A549 (cell line): ENCODE measurements at regions not wholly inside any gene's neighbourhood (a gene's known extent, or its start where the extent isn't known, plus 50 kb on each side); places are given as distances from the start of the nearest gene placed in this dataset.

ENCODE experiments used
- ATAC-seq, 2 experiments: fragments of 200-7000 bp in 1 of 2; fragments of >200 bp in 1 of 2; cut with Nextera tagmentation in 1 of 2; cut with Tn5 transposase in 1 of 2; 3 replicates each; pipeline versions ENCODE4 v1.8.0 to v1.9.1; 2018 to 2020; ENCODE audit warnings: mild to moderate bottlenecking in 1 of 2, moderate library complexity in 1 of 2
- CTCF ChIA-PET: fragments of 300-600 bp; sonication (Branson Sonifier 250); formaldehyde crosslinking; extraction: SDS; loops from one replicate; lab custom pipeline; 2021; ENCODE audit warnings: antibody characterized with exemption, inconsistent platforms; lab: Yijun Ruan, JAX
- POLR2A ChIA-PET: fragments of 350-600 bp; formaldehyde crosslinking; extraction: SDS; loops from one replicate; lab custom pipeline; 2021; ENCODE audit warnings: antibody characterized with exemption, inconsistent platforms; lab: Yijun Ruan, JAX
- DNase-seq, 2 experiments: peaks; one replicate each; pipeline versions ENCODE4 v3.0.0 to v3.0.0-alpha.2; 2011 to 2016; ENCODE audit warnings: low read depth in 1 of 2, low spot score in 1 of 2
- FAIRE-seq: peaks from 2 replicates; lab custom pipeline; 2011; peaks lifted over from hg19 to GRCh38; lab: Jason Lieb, UNC
- H3K27ac ChIP-seq, 2 experiments: fragments of >200 bp; sonication (Bioruptor Twin); formaldehyde crosslinking; 3 replicates each; pipeline ENCODE4 v1.5.1; 2016 to 2017
- H3K4me1 ChIP-seq: fragments of >200 bp; sonication (Bioruptor Twin); formaldehyde crosslinking; 3 replicates; pipeline ENCODE4 v1.6.1; 2016
- H3K4me2 ChIP-seq: fragments of >200 bp; sonication (Bioruptor Twin); formaldehyde crosslinking; 3 replicates; pipeline ENCODE4 v1.6.1; 2016
- H3K4me3 ChIP-seq: fragments of >200 bp; sonication (Bioruptor Twin); formaldehyde crosslinking; 3 replicates; pipeline ENCODE4 v1.5.1; 2016
- H3K9me3 ChIP-seq: fragments of >200 bp; sonication (Bioruptor Twin); formaldehyde crosslinking; 3 replicates; pipeline ENCODE4 v1.6.1; 2016
- ATOH8 ChIP-seq: fragments of 250-450 bp; sonication (Bioruptor Pico); IDR thresholded peaks from 2 replicates; pipeline ENCODE4 v1.5.0; 2020; ENCODE audit warnings: low read depth, mild to moderate bottlenecking, moderate library complexity
- BCL3 ChIP-seq: fragments of >200 bp; sonication (Bioruptor Twin); formaldehyde crosslinking; IDR thresholded peaks from 3 replicates; pipeline ENCODE4 v1.6.1; 2016
- CBX2 ChIP-seq: fragments of 200-600 bp; sonication (generic); IDR thresholded peaks from 2 replicates; pipeline ENCODE4 v1.6.1; 2016; ENCODE audit warnings: low read depth, mild to moderate bottlenecking, borderline replicate concordance
- CBX8 ChIP-seq: fragments of 200-600 bp; sonication (generic); IDR thresholded peaks from 2 replicates; pipeline ENCODE4 v1.6.1; 2016
- CEBPB ChIP-seq, 2 experiments: fragments of >200 bp in 1 of 2; sonication (Bioruptor Twin) in 1 of 2; formaldehyde crosslinking in 1 of 2; IDR thresholded peaks; 2 replicates each; pipeline ENCODE4 v1.6.1; 2012 to 2016
- CTCF ChIP-seq: fragments of >200 bp; sonication (Bioruptor Twin); formaldehyde crosslinking; IDR thresholded peaks from 3 replicates; pipeline ENCODE4 v1.5.1; 2016
- EHF ChIP-seq: fragments of 250-450 bp; sonication (Bioruptor Pico); IDR thresholded peaks from 2 replicates; pipeline ENCODE4 v1.5.0; 2020; ENCODE audit warnings: mild to moderate bottlenecking
- EHMT2 ChIP-seq: fragments of 200-600 bp; sonication (generic); IDR thresholded peaks from 2 replicates; pipeline ENCODE4 v1.6.1; 2016; ENCODE audit warnings: antibody characterized with exemption, low read depth, mild to moderate bottlenecking, moderate library complexity
- EP300 ChIP-seq, 2 experiments: fragments of >200 bp; sonication (Bioruptor Twin); formaldehyde crosslinking; IDR thresholded peaks; 2 replicates in 1 of 2; 3 replicates in 1 of 2; pipeline ENCODE4 v1.6.1; 2016 to 2017
- ESRRA ChIP-seq: fragments of 150-350 bp; IDR thresholded peaks from 2 replicates; pipeline ENCODE4 v1.6.1; 2014; ENCODE audit warnings: mild to moderate bottlenecking, low read length, borderline replicate concordance
- FOSB ChIP-seq: fragments of 250-450 bp; sonication (Bioruptor Pico); IDR thresholded peaks from 2 replicates; pipeline ENCODE4 v1.5.0; 2020; ENCODE audit warnings: mild to moderate bottlenecking, moderate library complexity
- FOXS1 ChIP-seq: fragments of 250-450 bp; sonication (Bioruptor Pico); IDR thresholded peaks from 2 replicates; pipeline ENCODE4 v1.5.0; 2020; ENCODE audit warnings: mild to moderate bottlenecking, moderate library complexity
- HDAC2 ChIP-seq: fragments of 200-600 bp; sonication (generic); IDR thresholded peaks from 2 replicates; pipeline ENCODE4 v1.6.1; 2016
- HMGXB4 ChIP-seq: fragments of 250-450 bp; sonication (Bioruptor Pico); IDR thresholded peaks from 2 replicates; pipeline ENCODE4 v1.5.0; 2021; ENCODE audit warnings: mild to moderate bottlenecking, moderate library complexity, borderline replicate concordance
- HOXA7 ChIP-seq: fragments of 250-450 bp; sonication (Bioruptor Pico); IDR thresholded peaks from 2 replicates; pipeline ENCODE4 v1.5.0; 2020; ENCODE audit warnings: mild to moderate bottlenecking, moderate library complexity
- HOXB13 ChIP-seq: fragments of 250-450 bp; sonication (Bioruptor Pico); IDR thresholded peaks from 2 replicates; pipeline ENCODE4 v1.5.0; 2020; ENCODE audit warnings: low read depth, mild to moderate bottlenecking, moderate library complexity
- JUNB ChIP-seq: fragments of >200 bp; sonication (Bioruptor Twin); formaldehyde crosslinking; IDR thresholded peaks from 2 replicates; pipeline ENCODE4 v1.6.1; 2016
- MAZ ChIP-seq: fragments of 150-350 bp; IDR thresholded peaks from 2 replicates; pipeline ENCODE4 v1.6.1; 2014; ENCODE audit warnings: antibody characterized with exemption, low read depth, low read length, borderline replicate concordance
- NPAS2 ChIP-seq: fragments of 250-450 bp; sonication (Bioruptor Pico); IDR thresholded peaks from 2 replicates; pipeline ENCODE4 v1.8.0; 2022; ENCODE audit warnings: mild to moderate bottlenecking, moderate library complexity, borderline replicate concordance
- POLR2A ChIP-seq: IDR thresholded peaks from 2 replicates; pipeline ENCODE4 v1.6.1; 2012; ENCODE audit warnings: mild to moderate bottlenecking, low read length
- POLR2AphosphoS2 ChIP-seq: conservative IDR thresholded peaks from 2 replicates; pipeline ENCODE4 v1.6.1; 2012; ENCODE audit warnings: low read length, improper control_type of control experiment, inconsistent platforms
- RCOR1 ChIP-seq: fragments of 150-350 bp; IDR thresholded peaks from 2 replicates; pipeline ENCODE4 v1.6.1; 2014; ENCODE audit warnings: antibody characterized with exemption, low read length, low read depth
- REST ChIP-seq: fragments of 200-600 bp; sonication (generic); IDR thresholded peaks from 2 replicates; pipeline ENCODE4 v1.6.1; 2016; ENCODE audit warnings: antibody characterized with exemption, mild to moderate bottlenecking, moderate library complexity
- WGBS: methylation state at CpG from one replicate; pipeline ENCODE4 v1.1.6; 2017; ENCODE audit errors: missing lambda C conversion rate; 5-methylcytosine and 5-hydroxymethylcytosine counted together

GRCh38 chr2:103616891-103617290, 855.1 kb downstream of the TMEM182 start:
- no peak for FAIRE-seq

GRCh38 chr2:103618112-103618511, 856.3 kb downstream of the TMEM182 start:
- DNase-seq, result no peak
- POLR2A ChIA-PET, result no interaction called here
- WGBS, result 4% methylated on average over 2 of the region's 2 CpGs
- ATAC-seq, result no peak
- peaks cover 3% of the 10 kb centered on the region; the same call in 1 of the 3 replicates for H3K9me3 ChIP-seq
- H3K27ac ChIP-seq, result no peak overlapping the region
- H3K4me3 ChIP-seq, result no peak overlapping the region
- CTCF ChIA-PET, result no interaction called here
- no peak for TF ChIP-seq CBX2
- TF ChIP-seq POLR2A, result no peak
- no peak for TF ChIP-seq RCOR1
- TF ChIP-seq BCL3, result no peak
- no peak for FAIRE-seq
- no peaks in the 10 kb centered on the region for H3K4me1 ChIP-seq
- no peak overlapping the region for H3K4me2 ChIP-seq

More at GRCh38 chr2:103616891-103617290, 855.1 kb downstream of the TMEM182 start:
- ATAC-seq, result no peak
- no peak overlapping the region for H3K27ac ChIP-seq
- no peak overlapping the region for H3K4me3 ChIP-seq
- POLR2A ChIA-PET, result no interaction called here
- DNase-seq, result no peak
- CTCF ChIA-PET, result no interaction called here
- no peak for TF ChIP-seq REST
- TF ChIP-seq CBX8, result no peak
- H3K4me1 ChIP-seq, result no peaks in the 10 kb centered on the region
- H3K4me2 ChIP-seq, result no peak overlapping the region
- H3K9me3 ChIP-seq, result peaks cover 3% of the 10 kb centered on the region; the same call in 1 of the 3 replicates
- WGBS, result 19% methylated on average over 4 of the region's 4 CpGs

GRCh38 chr2:103627301-103627700, 865.5 kb downstream of the TMEM182 start:
- CTCF ChIA-PET, result no interaction called here
- no peak overlapping the region for H3K27ac ChIP-seq
- no peak overlapping the region for H3K4me3 ChIP-seq
- H3K4me1 ChIP-seq, result no peaks in the 10 kb centered on the region
- H3K9me3 ChIP-seq, result no peaks in the 10 kb centered on the region
- WGBS, result 3% methylated on average over 1 of the region's 1 CpG
- POLR2A ChIA-PET, result no interaction called here
- DNase-seq, result no peak
- H3K4me2 ChIP-seq, result no peak overlapping the region
- no peak for ATAC-seq
- no peak for FAIRE-seq
- TF ChIP-seq HMGXB4 (CRISPR knock-in tag) (no peak), ESRRA (no peak), CEBPB (IDR thresholded peaks at IDR 0.05) (no peak), HDAC2 (no peak), JUNB (no peak), FOXS1 (CRISPR knock-in tag) (no peak), NPAS2 (CRISPR knock-in tag) (no peak), EHMT2 (no peak)

- no peak for ATAC-seq
- ChIA-PET POLR2A (no interaction called here), CTCF (no interaction called here)
- no peak for TF ChIP-seq FOSB (CRISPR knock-in tag)
- TF ChIP-seq CTCF, result no peak
- no peak for TF ChIP-seq ATOH8 (CRISPR knock-in tag)
- TF ChIP-seq MAZ, result no peak
- TF ChIP-seq POLR2AphosphoS2, result no peak
- TF ChIP-seq CBX8, result no peak
- TF ChIP-seq EHF (CRISPR knock-in tag), result no peak
- no peak for TF ChIP-seq HOXA7 (CRISPR knock-in tag)
- TF ChIP-seq EP300 (IDR thresholded peaks at IDR 0.05), result no peak
- TF ChIP-seq HOXB13 (CRISPR knock-in tag), result no peak
- TF ChIP-seq ESRRA, result no peak
Observed at GRCh38 chr2:103638978-103639377, 877.1 kb downstream of the TMEM182 start.

More at GRCh38 chr2:103638978-103639377, 877.1 kb downstream of the TMEM182 start:
- DNase-seq, result no peak
- H3K9me3 ChIP-seq, result no peaks in the 10 kb centered on the region
- H3K4me2 ChIP-seq, result no peak overlapping the region
- H3K4me3 ChIP-seq, result no peak overlapping the region
- H3K27ac ChIP-seq, result no peak overlapping the region
- FAIRE-seq, result no peak
- 2% methylated on average over 2 of the region's 2 CpGs for WGBS
- H3K4me1 ChIP-seq, result no peaks in the 10 kb centered on the region
